H9 (cell line): ENCODE measurements at regions not wholly inside any gene's neighbourhood (a gene's known extent, or its start where the extent isn't known, plus 50 kb on each side); places are given as distances from the start of the nearest gene placed in this dataset.

ENCODE experiments used
- DNase-seq: peaks from one replicate; pipeline ENCODE4 v3.0.0-alpha.2; 2017
- H2AFZ ChIP-seq: one replicate; pipeline ENCODE4 v1.6.1; 2013; ENCODE audit warnings: mild to moderate bottlenecking, low read length, control low read depth, moderate library complexity
- H2AK5ac ChIP-seq: 2 replicates; pipeline ENCODE4 v1.6.1; 2013; ENCODE audit warnings: low read length, control low read depth, mixed read lengths; ENCODE audit not compliant: insufficient read length
- H2BK120ac ChIP-seq: one replicate; pipeline ENCODE4 v1.6.1; 2013; ENCODE audit warnings: low read depth, mild to moderate bottlenecking, low read length, control low read depth, inconsistent platforms; ENCODE audit not compliant: poor library complexity, severe bottlenecking
- H2BK12ac ChIP-seq: 2 replicates; pipeline ENCODE4 v1.6.1; 2013; ENCODE audit warnings: low read length, control low read depth, mixed read lengths, low read depth; ENCODE audit not compliant: insufficient read length
- H2BK15ac ChIP-seq: 2 replicates; pipeline ENCODE4 v1.6.1; 2013; ENCODE audit warnings: low read depth, low read length, control low read depth
- H2BK20ac ChIP-seq: one replicate; pipeline ENCODE4 v1.6.1; 2013; ENCODE audit warnings: low read depth, mild to moderate bottlenecking, low read length, control low read depth, inconsistent platforms; ENCODE audit not compliant: poor library complexity, severe bottlenecking
- H2BK5ac ChIP-seq: 2 replicates; pipeline ENCODE4 v1.6.1; 2013; ENCODE audit warnings: low read length, control low read depth, mixed read lengths; ENCODE audit not compliant: insufficient read length
- H3K14ac ChIP-seq: 2 replicates; pipeline ENCODE4 v1.6.1; 2013; ENCODE audit warnings: low read length, control low read depth; ENCODE audit not compliant: insufficient read depth
- H3K18ac ChIP-seq: 2 replicates; pipeline ENCODE4 v1.6.1; 2013; ENCODE audit warnings: low read depth, mild to moderate bottlenecking, mixed read lengths, low read length, control low read depth; ENCODE audit not compliant: insufficient read length
- H3K23ac ChIP-seq: 2 replicates; pipeline ENCODE4 v1.6.1; 2013; ENCODE audit warnings: low read length, control low read depth, mixed read lengths, low read depth; ENCODE audit not compliant: insufficient read length
- H3K23me2 ChIP-seq: 2 replicates; pipeline ENCODE4 v1.6.1; 2013; ENCODE audit warnings: low read depth, mild to moderate bottlenecking, mixed read lengths, low read length, control low read depth; ENCODE audit not compliant: insufficient read length, poor library complexity, severe bottlenecking
- H3K27ac ChIP-seq: 2 replicates; pipeline ENCODE4 v1.5.1; 2013; ENCODE audit warnings: low read length, control low read depth, mixed read lengths, low read depth; ENCODE audit not compliant: insufficient read length
- H3K27me3 ChIP-seq: 2 replicates; pipeline ENCODE4 v1.6.1; 2013; ENCODE audit warnings: low read length, control low read depth, inconsistent platforms; ENCODE audit not compliant: insufficient read depth
- H3K4ac ChIP-seq: 2 replicates; pipeline ENCODE4 v1.6.1; 2013; ENCODE audit warnings: low read depth, mild to moderate bottlenecking, control low read depth, inconsistent platforms, low read length, moderate library complexity
- H3K4me1 ChIP-seq: 2 replicates; pipeline ENCODE4 v1.6.1; 2013; ENCODE audit warnings: low read length, control low read depth, inconsistent platforms; ENCODE audit not compliant: insufficient read depth
- H3K4me2 ChIP-seq: 2 replicates; pipeline ENCODE4 v1.6.1; 2013; ENCODE audit warnings: low read length, control low read depth, mixed read lengths; ENCODE audit not compliant: insufficient read length, insufficient read depth
- H3K56ac ChIP-seq: 2 replicates; pipeline ENCODE4 v1.6.1; 2013; ENCODE audit warnings: low read depth, mild to moderate bottlenecking, mixed read lengths, low read length, control low read depth; ENCODE audit not compliant: insufficient read length
- H3K79me1 ChIP-seq: 2 replicates; pipeline ENCODE4 v1.6.1; 2013; ENCODE audit warnings: low read depth, mild to moderate bottlenecking, moderate library complexity, low read length, control low read depth, inconsistent platforms; ENCODE audit not compliant: insufficient read depth, poor library complexity, severe bottlenecking
- H3K79me2 ChIP-seq: 2 replicates; pipeline ENCODE4 v1.6.1; 2013; ENCODE audit warnings: low read length, control low read depth, inconsistent platforms; ENCODE audit not compliant: insufficient read depth
- H3K9ac ChIP-seq: 2 replicates; pipeline ENCODE4 v1.6.1; 2013; ENCODE audit warnings: low read length, control low read depth, mixed read lengths; ENCODE audit not compliant: insufficient read length; ENCODE audit errors: extremely low read depth
- H3K9me3 ChIP-seq: one replicate; pipeline ENCODE4 v1.6.1; 2013; ENCODE audit warnings: low read depth, low read length, inconsistent platforms; ENCODE audit not compliant: control insufficient read depth
- H3T11ph ChIP-seq: one replicate; pipeline ENCODE4 v1.6.1; 2013; ENCODE audit warnings: mild to moderate bottlenecking, low read length, control low read depth, inconsistent platforms
- H4K20me1 ChIP-seq: one replicate; pipeline ENCODE4 v1.6.1; 2013; ENCODE audit not compliant: control insufficient read depth, insufficient read length, insufficient read depth
- H4K5ac ChIP-seq: 2 replicates; pipeline ENCODE4 v1.6.1; 2013; ENCODE audit warnings: low read depth, mild to moderate bottlenecking, mixed read lengths, low read length, control low read depth; ENCODE audit not compliant: insufficient read length
- H4K8ac ChIP-seq: replicated peaks from 2 replicates; pipeline ENCODE4 v1.6.1; 2013; ENCODE audit warnings: low read length, control low read depth, mixed read lengths, low read depth; ENCODE audit not compliant: insufficient read length
- H4K91ac ChIP-seq: 2 replicates; pipeline ENCODE4 v1.6.1; 2013; ENCODE audit warnings: low read depth, mild to moderate bottlenecking, moderate library complexity, mixed read lengths, low read length, control low read depth; ENCODE audit not compliant: insufficient read length
- H3K27ac Mint-ChIP-seq, 3 experiments: 2 replicates in 2 of 3; 3 replicates in 1 of 3; pipeline ENCODE4 v1.8.0; 2020 to 2021; ENCODE audit warnings: mixed read lengths in 3 of 3, mild to moderate bottlenecking in 1 of 3, moderate library complexity in 1 of 3
- H3K27me3 Mint-ChIP-seq: 2 replicates; pipeline ENCODE4 v1.8.0; 2021; ENCODE audit warnings: low read depth, mild to moderate bottlenecking, moderate library complexity, mixed read lengths
- H3K36me3 Mint-ChIP-seq, 3 experiments: 2 replicates in 2 of 3; 3 replicates in 1 of 3; pipeline ENCODE4 v1.8.0; 2020 to 2021; ENCODE audit warnings: low read depth in 3 of 3, mixed read lengths in 3 of 3; ENCODE audit not compliant: insufficient read depth in 1 of 3
- H3K4me1 Mint-ChIP-seq, 2 experiments: 2 replicates each; pipeline ENCODE4 v1.8.0; 2020; ENCODE audit warnings: mixed read lengths in 2 of 2
- H3K4me3 Mint-ChIP-seq, 2 experiments: 2 replicates in 1 of 2; 3 replicates in 1 of 2; pipeline ENCODE4 v1.8.0; 2020 to 2021; ENCODE audit warnings: mild to moderate bottlenecking in 2 of 2, mixed read lengths in 2 of 2, moderate library complexity in 1 of 2
- H3K9me3 Mint-ChIP-seq, 2 experiments: 2 replicates in 1 of 2; 3 replicates in 1 of 2; pipeline ENCODE4 v1.8.0; 2020; ENCODE audit warnings: mild to moderate bottlenecking in 2 of 2, mixed read lengths in 2 of 2, moderate library complexity in 1 of 2
- WGBS: extraction: QIAGEN DNeasy Blood & Tissue Kit; methylation state at CpG from one replicate; pipeline ENCODE4 v1.1.7; 2013; ENCODE audit warnings: missing lambda C conversion rate, low lambda C conversion rate, mixed read lengths; ENCODE audit not compliant: insufficient read length; ENCODE audit errors: extremely low coverage; 5-methylcytosine and 5-hydroxymethylcytosine counted together
- TF ChIP-seq, protein P1 (sequence below): fragments of 200-600 bp; sonication (generic); conservative IDR thresholded peaks from 3 replicates; pipeline ENCODE4 v1.8.0; 2021; ENCODE audit warnings: antibody characterized with exemption, mild to moderate bottlenecking

DNA sequence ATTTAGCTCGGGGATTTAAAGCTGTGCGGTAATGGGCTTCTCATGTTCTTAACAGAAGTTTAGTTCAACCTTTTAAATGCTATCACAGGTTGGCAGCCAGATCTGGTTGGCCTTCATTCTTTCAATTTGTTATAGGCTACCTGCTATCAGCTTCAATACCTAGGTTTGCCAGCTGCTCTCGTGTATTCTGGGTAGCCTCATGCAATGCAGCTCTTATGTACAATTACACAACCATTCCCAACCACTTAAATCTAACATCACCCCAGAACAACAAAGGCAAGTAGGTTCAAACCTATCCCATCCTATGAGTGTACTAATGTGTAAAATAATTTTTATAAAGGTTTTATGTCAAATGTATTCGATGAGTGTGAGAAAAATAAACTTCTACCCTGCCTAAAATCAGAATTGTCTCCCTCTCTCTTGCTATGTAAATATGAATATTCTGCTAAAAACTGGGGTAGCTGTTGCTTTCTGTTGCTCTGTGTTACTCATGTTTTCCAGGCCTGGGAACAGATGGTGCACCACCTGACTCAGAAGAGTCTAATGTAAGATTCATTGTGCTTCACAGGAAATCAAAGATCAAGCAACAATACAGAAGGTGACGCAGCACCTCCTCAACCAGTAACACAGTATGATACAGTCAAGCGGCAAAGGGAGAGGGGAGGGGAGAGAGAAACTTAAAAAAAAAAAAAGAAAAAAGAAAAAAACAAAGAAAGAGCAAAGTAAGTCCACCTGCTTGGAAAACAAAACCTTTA lies 188.6 kb downstream of the ETV1 start:
- Histone ChIP-seq H2BK5ac (no peak overlapping the region), H3K56ac (no peak overlapping the region), H3T11ph (no peak overlapping the region), H4K91ac (no peak overlapping the region), H2BK15ac (no peak overlapping the region), H3K4ac (no peak overlapping the region), H3K27me3 (no peaks in the 10 kb centered on the region), H4K20me1 (no peaks in the 10 kb centered on the region), H4K8ac (no peak overlapping the region), H3K4me2 (no peak overlapping the region), H2BK20ac (no peak overlapping the region), H3K27ac (no peak overlapping the region), H4K5ac (no peak overlapping the region), H2AK5ac (no peak overlapping the region), H3K23ac (no peak overlapping the region), H3K79me2 (peaks cover 7% of the 10 kb centered on the region; the same call in 1 of the 2 replicates), H2BK120ac (no peak overlapping the region), H3K18ac (no peak overlapping the region), H3K14ac (no peak overlapping the region), H3K9me3 (no peaks in the 10 kb centered on the region), H3K9ac (no peak overlapping the region), H3K4me1 (peaks cover 2% of the 10 kb centered on the region), H2AFZ (no peak overlapping the region), H2BK12ac (no peak overlapping the region), H3K79me1 (no peaks in the 10 kb centered on the region), H3K23me2 (no peaks in the 10 kb centered on the region)
- Mint-ChIP-seq H3K27me3 (no peaks in the 10 kb centered on the region; the same call in 1 of the 2 replicates), H3K4me1 (peaks cover 44 to 55% of the 10 kb centered on the region in 2 experiments), H3K36me3 (peaks cover 3 to 18% (median 12%) of the 10 kb centered on the region in 3 experiments), H3K9me3 (peaks cover 4 to 11% of the 10 kb centered on the region in 2 experiments; a peak in 3 of 5 replicates), H3K27ac (peak overlapping the region in 2 of 3 experiments; percentile 17 to 71; a peak in 3 of 7 replicates), H3K4me3 (no peak overlapping the region)
- WGBS = no CpG with 5 or more reads among the region's 6 CpGs
- no peak for DNase-seq
- TF ChIP-seq, protein P1, sequence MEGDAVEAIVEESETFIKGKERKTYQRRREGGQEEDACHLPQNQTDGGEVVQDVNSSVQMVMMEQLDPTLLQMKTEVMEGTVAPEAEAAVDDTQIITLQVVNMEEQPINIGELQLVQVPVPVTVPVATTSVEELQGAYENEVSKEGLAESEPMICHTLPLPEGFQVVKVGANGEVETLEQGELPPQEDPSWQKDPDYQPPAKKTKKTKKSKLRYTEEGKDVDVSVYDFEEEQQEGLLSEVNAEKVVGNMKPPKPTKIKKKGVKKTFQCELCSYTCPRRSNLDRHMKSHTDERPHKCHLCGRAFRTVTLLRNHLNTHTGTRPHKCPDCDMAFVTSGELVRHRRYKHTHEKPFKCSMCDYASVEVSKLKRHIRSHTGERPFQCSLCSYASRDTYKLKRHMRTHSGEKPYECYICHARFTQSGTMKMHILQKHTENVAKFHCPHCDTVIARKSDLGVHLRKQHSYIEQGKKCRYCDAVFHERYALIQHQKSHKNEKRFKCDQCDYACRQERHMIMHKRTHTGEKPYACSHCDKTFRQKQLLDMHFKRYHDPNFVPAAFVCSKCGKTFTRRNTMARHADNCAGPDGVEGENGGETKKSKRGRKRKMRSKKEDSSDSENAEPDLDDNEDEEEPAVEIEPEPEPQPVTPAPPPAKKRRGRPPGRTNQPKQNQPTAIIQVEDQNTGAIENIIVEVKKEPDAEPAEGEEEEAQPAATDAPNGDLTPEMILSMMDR = no peak
